Neural progenitor cell (in vitro differentiated cells): ENCODE measurements at regions not wholly inside any gene's neighbourhood (a gene's known extent, or its start where the extent isn't known, plus 50 kb on each side); places are given as distances from the start of the nearest gene placed in this dataset.

Experiments used
- DNase-seq: peaks from one replicate; pipeline ENCODE4 v3.0.0-alpha.2; 2016; ENCODE audit warnings: low spot score
- H2AFZ ChIP-seq: fragments of 200-600 bp; sonication (generic); replicated peaks from 2 replicates; pipeline ENCODE4 v1.6.1; 2016; ENCODE audit warnings: antibody characterized with exemption
- H3F3A ChIP-seq: fragments of 200-600 bp; sonication (generic); 2 replicates; pipeline ENCODE4 v1.6.1; 2016; ENCODE audit warnings: antibody characterized with exemption, low read depth
- H3K27ac ChIP-seq: fragments of 200-600 bp; sonication (generic); 2 replicates; pipeline ENCODE4 v1.5.1; 2016; ENCODE audit warnings: mild to moderate bottlenecking
- H3K27me3 ChIP-seq: fragments of 200-600 bp; sonication (generic); 2 replicates; pipeline ENCODE4 v1.6.1; 2016; ENCODE audit warnings: mild to moderate bottlenecking, moderate library complexity
- H3K36me3 ChIP-seq: fragments of 200-600 bp; sonication (generic); 2 replicates; pipeline ENCODE4 v1.5.1; 2016
- H3K4me1 ChIP-seq: fragments of 200-600 bp; sonication (generic); 2 replicates; pipeline ENCODE4 v1.6.1; 2016; ENCODE audit warnings: mixed run types
- H3K4me2 ChIP-seq: fragments of 200-600 bp; sonication (generic); 2 replicates; pipeline ENCODE4 v1.6.1; 2016
- H3K4me3 ChIP-seq: fragments of 200-600 bp; sonication (generic); 2 replicates; pipeline ENCODE4 v1.5.1; 2016
- H3K79me2 ChIP-seq: fragments of 200-600 bp; sonication (generic); 2 replicates; pipeline ENCODE4 v1.6.1; 2016; ENCODE audit warnings: low read depth
- H3K9ac ChIP-seq: fragments of 200-600 bp; sonication (generic); 2 replicates; pipeline ENCODE4 v1.6.1; 2016
- H3K9me3 ChIP-seq: fragments of 200-600 bp; sonication (generic); 2 replicates; pipeline ENCODE4 v1.5.1; 2016; ENCODE audit warnings: low read depth
- H4K20me1 ChIP-seq: fragments of 200-600 bp; sonication (generic); 2 replicates; pipeline ENCODE4 v1.6.1; 2016; ENCODE audit warnings: low read depth
- H3K27ac Mint-ChIP-seq: 3 replicates; pipeline ENCODE4 v1.8.0; 2021; ENCODE audit warnings: mixed read lengths
- H3K27me3 Mint-ChIP-seq: 2 replicates; pipeline ENCODE4 v1.8.0; 2022; ENCODE audit warnings: low read depth, mild to moderate bottlenecking, inconsistent platforms, moderate library complexity, mixed read lengths; ENCODE audit not compliant: insufficient read depth
- H3K36me3 Mint-ChIP-seq: 3 replicates; pipeline ENCODE4 v1.8.0; 2021; ENCODE audit warnings: mixed read lengths
- H3K4me1 Mint-ChIP-seq: 3 replicates; pipeline ENCODE4 v1.8.0; 2021; ENCODE audit warnings: mixed read lengths
- H3K4me3 Mint-ChIP-seq: 3 replicates; pipeline ENCODE4 v1.8.0; 2021; ENCODE audit warnings: mild to moderate bottlenecking, moderate library complexity, mixed read lengths
- H3K9me3 Mint-ChIP-seq: 3 replicates; pipeline ENCODE4 v1.8.0; 2020; ENCODE audit warnings: mixed read lengths
- EZH2 ChIP-seq: fragments of 200-600 bp; sonication (generic); IDR thresholded peaks from 2 replicates; pipeline ENCODE4 v1.6.1; 2017; ENCODE audit warnings: antibody characterized with exemption, mild to moderate bottlenecking, moderate library complexity
- EZH2phosphoT487 ChIP-seq: fragments of 200-600 bp; sonication (generic); IDR thresholded peaks from 2 replicates; pipeline ENCODE4 v1.6.1; 2017; ENCODE audit warnings: antibody characterized with exemption
- TF ChIP-seq, protein P1 (sequence below): fragments of 200-600 bp; sonication (generic); IDR thresholded peaks from 2 replicates; pipeline ENCODE4 v1.5.1; 2017; ENCODE audit warnings: antibody characterized with exemption, mild to moderate bottlenecking

DNA sequence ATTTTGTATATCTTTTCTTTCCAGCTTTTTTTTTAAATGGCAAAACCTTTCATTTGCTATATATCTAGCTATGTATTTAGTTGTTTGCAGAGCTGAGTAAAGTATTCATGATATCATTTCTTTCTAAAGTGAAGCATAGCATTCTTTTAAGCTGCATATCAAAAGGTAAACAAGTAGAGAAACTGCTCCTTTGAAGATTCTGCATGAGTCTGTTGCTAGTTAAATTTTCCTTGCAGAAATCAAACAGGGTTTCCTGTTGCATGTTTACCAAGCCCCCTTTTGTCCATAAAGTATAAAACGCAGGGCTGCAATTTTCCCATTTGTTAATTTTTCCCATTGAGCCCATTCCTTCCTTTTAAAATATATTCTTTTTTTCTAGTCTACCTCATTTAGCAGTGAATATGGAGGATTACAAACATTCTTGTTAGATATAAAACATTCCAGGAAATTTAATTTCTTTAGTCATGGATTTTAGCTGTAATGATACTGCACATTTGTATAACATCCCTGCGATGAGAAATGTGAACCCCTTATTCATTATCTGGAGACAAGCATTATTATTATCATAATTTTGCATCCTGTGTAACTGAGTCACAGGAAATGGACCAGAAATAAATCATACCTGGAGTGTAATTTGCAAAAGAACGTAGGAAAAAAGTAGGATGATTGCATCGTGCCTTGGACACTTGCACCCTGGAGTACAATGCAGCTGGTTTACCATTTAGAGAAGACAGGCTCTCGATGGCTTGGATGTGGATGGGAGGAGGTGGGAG lies 110.9 kb upstream of the ARGLU1 start:
- H3K9ac ChIP-seq, result no peak overlapping the region
- no peak overlapping the region for H3K27ac Mint-ChIP-seq
- peaks cover 44% of the 10 kb centered on the region for H3K4me1 ChIP-seq
- no peaks in the 10 kb centered on the region for H3K27me3 ChIP-seq
- H3K36me3 ChIP-seq, result no peaks in the 10 kb centered on the region
- H3K4me2 ChIP-seq, result no peak overlapping the region
- no peak overlapping the region for H2AFZ ChIP-seq
- H3K4me3 Mint-ChIP-seq, result no peak overlapping the region
- H3K27me3 Mint-ChIP-seq, result peaks cover 6% of the 10 kb centered on the region
- no peak for DNase-seq
- no peaks in the 10 kb centered on the region for H3K79me2 ChIP-seq
- H3K27ac ChIP-seq, result no peak overlapping the region
- peaks cover 2% of the 10 kb centered on the region for H3K36me3 Mint-ChIP-seq
- peaks cover 46% of the 10 kb centered on the region for H3K4me1 Mint-ChIP-seq
- no peak overlapping the region for H3K4me3 ChIP-seq
- H3K9me3 Mint-ChIP-seq, result peaks cover 7% of the 10 kb centered on the region
- peaks cover 31% of the 10 kb centered on the region for H3F3A ChIP-seq
- H4K20me1 ChIP-seq, result no peaks in the 10 kb centered on the region
- TF ChIP-seq EZH2 (no peak), EZH2phosphoT487 (no peak)
- TF ChIP-seq, protein P1, sequence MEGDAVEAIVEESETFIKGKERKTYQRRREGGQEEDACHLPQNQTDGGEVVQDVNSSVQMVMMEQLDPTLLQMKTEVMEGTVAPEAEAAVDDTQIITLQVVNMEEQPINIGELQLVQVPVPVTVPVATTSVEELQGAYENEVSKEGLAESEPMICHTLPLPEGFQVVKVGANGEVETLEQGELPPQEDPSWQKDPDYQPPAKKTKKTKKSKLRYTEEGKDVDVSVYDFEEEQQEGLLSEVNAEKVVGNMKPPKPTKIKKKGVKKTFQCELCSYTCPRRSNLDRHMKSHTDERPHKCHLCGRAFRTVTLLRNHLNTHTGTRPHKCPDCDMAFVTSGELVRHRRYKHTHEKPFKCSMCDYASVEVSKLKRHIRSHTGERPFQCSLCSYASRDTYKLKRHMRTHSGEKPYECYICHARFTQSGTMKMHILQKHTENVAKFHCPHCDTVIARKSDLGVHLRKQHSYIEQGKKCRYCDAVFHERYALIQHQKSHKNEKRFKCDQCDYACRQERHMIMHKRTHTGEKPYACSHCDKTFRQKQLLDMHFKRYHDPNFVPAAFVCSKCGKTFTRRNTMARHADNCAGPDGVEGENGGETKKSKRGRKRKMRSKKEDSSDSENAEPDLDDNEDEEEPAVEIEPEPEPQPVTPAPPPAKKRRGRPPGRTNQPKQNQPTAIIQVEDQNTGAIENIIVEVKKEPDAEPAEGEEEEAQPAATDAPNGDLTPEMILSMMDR, result no peak
- no peaks in the 10 kb centered on the region for H3K9me3 ChIP-seq

- H3K9ac ChIP-seq, result no peak overlapping the region
These were observed 107.4 kb upstream of the ARGLU1 start for GRCh38 chr13:106675311-106675710.

DNA sequence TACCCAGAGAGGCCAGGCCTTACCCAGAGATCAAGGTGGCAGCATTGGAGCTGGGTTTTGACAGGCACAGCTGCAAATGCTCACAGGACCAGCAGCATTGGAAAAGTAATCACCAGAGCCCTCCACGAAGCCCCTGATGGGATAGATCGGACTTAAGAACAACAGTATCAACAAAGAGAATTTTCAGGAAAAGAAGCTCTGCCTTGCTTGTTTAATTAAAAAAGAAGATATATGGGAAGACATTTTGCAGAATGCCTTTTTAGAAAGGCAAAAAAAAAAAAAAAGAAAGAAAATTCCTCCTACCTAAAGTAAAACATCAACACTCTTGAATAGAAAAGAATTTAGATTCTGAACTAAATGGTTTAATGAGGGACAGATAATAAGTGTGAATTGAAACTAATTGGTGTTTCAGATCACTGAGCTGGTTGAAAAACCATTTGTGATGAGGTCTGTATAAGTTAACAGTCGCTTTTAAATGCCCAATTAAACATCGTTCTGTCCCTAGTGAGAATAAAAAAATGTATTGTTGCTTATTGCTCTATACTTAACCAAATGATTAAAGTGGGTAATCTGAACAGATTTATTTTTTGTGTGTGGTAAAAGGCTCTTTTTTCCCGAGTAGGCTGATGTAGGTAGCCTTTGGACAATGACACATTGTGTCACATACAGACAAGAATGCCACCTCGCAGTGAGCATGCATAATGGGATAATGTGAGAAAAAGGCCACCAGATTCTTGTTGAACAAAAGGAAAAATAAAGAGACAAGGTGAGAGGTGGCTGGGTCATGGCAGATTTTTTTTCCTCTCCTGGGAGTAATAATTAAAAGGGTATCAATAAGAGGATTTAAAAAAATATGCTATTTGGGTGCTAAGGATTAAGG lies 93.0 kb upstream of the ARGLU1 start:
- Histone ChIP-seq H3K27me3 (no peaks in the 10 kb centered on the region), H3F3A (peaks cover 19% of the 10 kb centered on the region), H2AFZ (no peak overlapping the region), H3K79me2 (no peaks in the 10 kb centered on the region), H3K36me3 (no peaks in the 10 kb centered on the region), H3K4me3 (no peak overlapping the region), H3K9ac (no peak overlapping the region), H4K20me1 (peaks cover 3% of the 10 kb centered on the region), H3K4me2 (peak overlapping the region; percentile 47), H3K9me3 (no peaks in the 10 kb centered on the region), H3K27ac (peak overlapping the region; percentile 62), H3K4me1 (peaks cover 25% of the 10 kb centered on the region)
- Mint-ChIP-seq H3K27ac (no peak overlapping the region), H3K27me3 (peaks cover 4% of the 10 kb centered on the region), H3K9me3 (peaks cover 4% of the 10 kb centered on the region), H3K4me3 (peak overlapping the region; percentile 54), H3K36me3 (no peaks in the 10 kb centered on the region), H3K4me1 (peaks cover 23% of the 10 kb centered on the region)
- no peak for TF ChIP-seq EZH2
- TF ChIP-seq, protein P1, result no peak
- no peak for TF ChIP-seq EZH2phosphoT487
- DNase-seq, result peak; percentile 79

More at GRCh38 chr13:106675311-106675710, 107.4 kb upstream of the ARGLU1 start:
- Mint-ChIP-seq H3K9me3 (peaks cover 13% of the 10 kb centered on the region), H3K27ac (no peak overlapping the region), H3K4me3 (no peak overlapping the region), H3K36me3 (peaks cover 2% of the 10 kb centered on the region), H3K4me1 (peaks cover 18% of the 10 kb centered on the region), H3K27me3 (peaks cover 2% of the 10 kb centered on the region)
- Histone ChIP-seq H3K79me2 (no peaks in the 10 kb centered on the region), H3F3A (peaks cover 5% of the 10 kb centered on the region), H4K20me1 (no peaks in the 10 kb centered on the region), H3K4me1 (peaks cover 9% of the 10 kb centered on the region), H2AFZ (no peak overlapping the region), H3K27ac (no peak overlapping the region), H3K36me3 (no peaks in the 10 kb centered on the region), H3K4me2 (no peak overlapping the region), H3K9me3 (no peaks in the 10 kb centered on the region), H3K4me3 (no peak overlapping the region), H3K27me3 (no peaks in the 10 kb centered on the region)
- TF ChIP-seq, protein P1, result no peak
- TF ChIP-seq EZH2phosphoT487 (no peak), EZH2 (no peak)
- no peak for DNase-seq
